IMR-90 (cell line): ENCODE measurements at regions not wholly inside any gene's neighbourhood (a gene's known extent, or its start where the extent isn't known, plus 50 kb on each side); places are given as distances from the start of the nearest gene placed in this dataset.

Source experiments
- ATAC-seq: fragments of 200-7000 bp; cut with Tn5 transposase; 2 replicates; pipeline ENCODE4 v1.9.1; 2020; ENCODE audit warnings: low read depth, mild to moderate bottlenecking, moderate library complexity
- BruUV-seq: library from RNA; stranded (reverse); fragments of 400-500 nt; replicated peaks from 2 replicates; lab custom pipeline; 2021; lab: Mats Ljungman, UMichigan
- CTCF ChIA-PET: fragments of 300-600 bp; formaldehyde crosslinking; extraction: SDS; loops from one replicate; lab custom pipeline; 2021; ENCODE audit warnings: antibody characterized with exemption; lab: Yijun Ruan, JAX
- POLR2A ChIA-PET: fragments of 300-600 bp; sonication (Branson Sonifier 250); formaldehyde crosslinking; loops from one replicate; lab custom pipeline; 2022; ENCODE audit warnings: antibody characterized with exemption; ENCODE audit not compliant: unreplicated experiment; lab: Charles Lee
- DNase-seq: peaks from one replicate; pipeline ENCODE4 v3.0.0; 2013
- H2AFZ ChIP-seq: replicated peaks from 2 replicates; pipeline ENCODE3; 2013; ENCODE audit warnings: low read length, mild to moderate bottlenecking; ENCODE audit not compliant: poor library complexity
- H2AK5ac ChIP-seq: 2 replicates; pipeline ENCODE4 v1.6.1; 2013; ENCODE audit warnings: low read depth, low read length, inconsistent platforms
- H2AK9ac ChIP-seq: replicated peaks from 2 replicates; pipeline ENCODE3; 2013; ENCODE audit warnings: mild to moderate bottlenecking, low read depth, low read length, moderate library complexity; ENCODE audit not compliant: poor library complexity
- H2BK120ac ChIP-seq: 2 replicates; pipeline ENCODE4 v1.6.1; 2013; ENCODE audit warnings: low read depth, low read length, inconsistent platforms
- H2BK15ac ChIP-seq: 3 replicates; pipeline ENCODE4 v1.6.1; 2013; ENCODE audit warnings: low read depth, low read length, inconsistent platforms
- H2BK20ac ChIP-seq: 2 replicates; pipeline ENCODE4 v1.6.1; 2013; ENCODE audit warnings: low read depth, mild to moderate bottlenecking, inconsistent platforms, low read length, moderate library complexity
- H2BK5ac ChIP-seq: 2 replicates; pipeline ENCODE4 v1.6.1; 2013; ENCODE audit warnings: mild to moderate bottlenecking, low read depth, low read length, inconsistent platforms; ENCODE audit not compliant: poor library complexity, severe bottlenecking
- H3K14ac ChIP-seq: replicated peaks from 2 replicates; pipeline ENCODE4 v1.6.1; 2013; ENCODE audit warnings: low read depth, low read length, inconsistent platforms
- H3K18ac ChIP-seq: 2 replicates; pipeline ENCODE4 v1.6.1; 2013; ENCODE audit warnings: low read depth, low read length, control low read depth
- H3K23ac ChIP-seq: 2 replicates; pipeline ENCODE4 v1.6.1; 2013; ENCODE audit warnings: low read depth, low read length, inconsistent platforms
- H3K27ac ChIP-seq: 2 replicates; pipeline ENCODE4 v1.5.1; 2013; ENCODE audit warnings: mild to moderate bottlenecking, control low read depth, low read length; ENCODE audit not compliant: insufficient read depth
- H3K27me3 ChIP-seq: 2 replicates; pipeline ENCODE4 v1.6.1; 2013; ENCODE audit warnings: low read length; ENCODE audit not compliant: control insufficient read depth, insufficient read depth
- H3K36me3 ChIP-seq: 2 replicates; pipeline ENCODE4 v1.6.1; 2013; ENCODE audit warnings: low read length, mixed read lengths; ENCODE audit not compliant: control insufficient read depth, insufficient read depth
- H3K4ac ChIP-seq: 2 replicates; pipeline ENCODE4 v1.6.1; 2013; ENCODE audit warnings: low read depth, low read length, inconsistent platforms
- H3K4me1 ChIP-seq: 2 replicates; pipeline ENCODE4 v1.6.1; 2013; ENCODE audit warnings: low read length, mixed read lengths; ENCODE audit not compliant: control insufficient read depth, insufficient read depth
- H3K4me2 ChIP-seq: 2 replicates; pipeline ENCODE4 v1.6.1; 2013; ENCODE audit warnings: low read depth, mild to moderate bottlenecking, control low read depth, low read length, moderate library complexity
- H3K4me3 ChIP-seq: 2 replicates; pipeline ENCODE4 v1.5.1; 2013; ENCODE audit warnings: low read depth, mild to moderate bottlenecking, control low read depth, low read length, moderate library complexity; ENCODE audit not compliant: insufficient read depth
- H3K56ac ChIP-seq: 2 replicates; pipeline ENCODE4 v1.6.1; 2013; ENCODE audit warnings: low read length, inconsistent platforms; ENCODE audit not compliant: insufficient read depth; ENCODE audit errors: extremely low read depth
- H3K79me1 ChIP-seq, 2 experiments: 2 replicates each; pipeline ENCODE4 v1.6.1; 2013; ENCODE audit warnings: low read length in 2 of 2, inconsistent platforms in 1 of 2, low read depth in 1 of 2
- H3K9ac ChIP-seq: 2 replicates; pipeline ENCODE4 v1.6.1; 2013; ENCODE audit warnings: low read depth, low read length, control low read depth
- H3K9me1 ChIP-seq: 2 replicates; pipeline ENCODE4 v1.6.1; 2013; ENCODE audit warnings: low read length, inconsistent platforms; ENCODE audit not compliant: insufficient read depth
- H3K9me3 ChIP-seq: 2 replicates; pipeline ENCODE4 v1.6.1; 2013; ENCODE audit warnings: low read length; ENCODE audit not compliant: control insufficient read depth, insufficient read depth
- H4K20me1 ChIP-seq: 2 replicates; pipeline ENCODE4 v1.6.1; 2013; ENCODE audit warnings: low read length, inconsistent platforms; ENCODE audit not compliant: insufficient read depth
- H4K5ac ChIP-seq: 2 replicates; pipeline ENCODE4 v1.6.1; 2013; ENCODE audit warnings: mild to moderate bottlenecking, low read depth, low read length, control low read depth
- H4K8ac ChIP-seq, 2 experiments: 2 replicates each; pipeline ENCODE4 v1.6.1; 2013; ENCODE audit warnings: low read depth in 2 of 2, low read length in 2 of 2, control low read depth in 1 of 2, inconsistent platforms in 1 of 2
- H4K91ac ChIP-seq: 2 replicates; pipeline ENCODE4 v1.6.1; 2013; ENCODE audit warnings: low read depth, low read length, inconsistent platforms; ENCODE audit not compliant: insufficient read depth
- BHLHE40 ChIP-seq: fragments of 150-350 bp; IDR thresholded peaks from 2 replicates; pipeline ENCODE4 v1.6.1; 2016; ENCODE audit warnings: mild to moderate bottlenecking, low read depth, low read length
- CEBPB ChIP-seq: IDR thresholded peaks from 2 replicates; pipeline ENCODE4 v1.6.1; 2012; ENCODE audit warnings: low read depth, low read length, improper control_type of control experiment
- CHD1 ChIP-seq: IDR thresholded peaks from 2 replicates; pipeline ENCODE4 v1.6.1; 2012; ENCODE audit warnings: low read depth, low read length, improper control_type of control experiment
- CTCF ChIP-seq: conservative IDR thresholded peaks from 2 replicates; pipeline ENCODE4 v1.5.1; 2012; ENCODE audit warnings: mild to moderate bottlenecking, low read depth, low read length, improper control_type of control experiment
- ELK1 ChIP-seq: fragments of 150-350 bp; IDR thresholded peaks from 2 replicates; pipeline ENCODE4 v1.6.1; 2016; ENCODE audit warnings: low read depth, mild to moderate bottlenecking, low read length, moderate library complexity, borderline replicate concordance
- FOS ChIP-seq: fragments of 150-350 bp; IDR thresholded peaks from 2 replicates; pipeline ENCODE4 v1.6.1; 2016; ENCODE audit warnings: low read depth, low read length
- MAFK ChIP-seq: IDR thresholded peaks from 2 replicates; pipeline ENCODE4 v1.6.1; 2012; ENCODE audit warnings: low read depth, low read length, improper control_type of control experiment
- MAZ ChIP-seq: IDR thresholded peaks from 2 replicates; pipeline ENCODE4 v1.6.1; 2012; ENCODE audit warnings: low read depth, mild to moderate bottlenecking, low read length, improper control_type of control experiment, moderate library complexity, borderline replicate concordance
- MXI1 ChIP-seq: IDR thresholded peaks from 2 replicates; pipeline ENCODE4 v1.6.1; 2012; ENCODE audit warnings: low read depth, mild to moderate bottlenecking, low read length, moderate library complexity, borderline replicate concordance
- NFE2L2 ChIP-seq: fragments of 150-350 bp; IDR thresholded peaks from 2 replicates; pipeline ENCODE4 v1.6.1; 2016; ENCODE audit warnings: low read depth, mild to moderate bottlenecking, low read length
- POLR2A ChIP-seq: IDR thresholded peaks from 2 replicates; pipeline ENCODE4 v1.6.1; 2012; ENCODE audit warnings: mild to moderate bottlenecking, low read depth, low read length
- RAD21 ChIP-seq: IDR thresholded peaks from 2 replicates; pipeline ENCODE4 v1.6.1; 2012; ENCODE audit warnings: low read length, improper control_type of control experiment
- RCOR1 ChIP-seq: IDR thresholded peaks from 2 replicates; pipeline ENCODE4 v1.6.1; 2012; ENCODE audit warnings: mild to moderate bottlenecking, low read length, improper control_type of control experiment; ENCODE audit not compliant: insufficient replicate concordance
- RFX5 ChIP-seq: IDR thresholded peaks from 2 replicates; pipeline ENCODE4 v1.8.0; 2012; ENCODE audit warnings: low read depth, mild to moderate bottlenecking, low read length, moderate library complexity
- SMC3 ChIP-seq: fragments of 150-350 bp; IDR thresholded peaks from 2 replicates; pipeline ENCODE4 v1.6.1; 2016; ENCODE audit warnings: low read depth, mild to moderate bottlenecking, antibody characterized with exemption, low read length, moderate library complexity
- WGBS, 2 experiments: methylation state at CpG; one replicate each; pipeline versions ENCODE4 v1.1.5 to v1.1.7; 2013; ENCODE audit warnings: missing lambda C conversion rate in 2 of 2; ENCODE audit not compliant: insufficient read length in 1 of 2; ENCODE audit errors: extremely low coverage in 2 of 2; 5-methylcytosine and 5-hydroxymethylcytosine counted together
- dilution Hi-C: fragments of 300-500 bp; cut with HindIII; formaldehyde crosslinking; loops from one replicate; pipeline ENCODE4 v1.14.3; 2018; ENCODE audit warnings: low sequenced_read_pairs; ENCODE audit not compliant: unreplicated experiment
- in situ Hi-C: fragments of 300-500 bp; cut with MboI; formaldehyde crosslinking; loops from 3 replicates; pipeline ENCODE4 v1.14.3; 2019; ENCODE audit warnings: low sequenced_read_pairs, inconsistent platforms, mixed read lengths
- intact Hi-C: fragments of 100-400 bp; cut with micrococcal nuclease; formaldehyde crosslinking; loops from 2 replicates; pipeline ENCODE4 v1.10.0; 2022
- TF ChIP-seq, protein P1 (sequence below): fragments of 150-350 bp; IDR thresholded peaks from 2 replicates; pipeline ENCODE4 v1.6.1; 2017; ENCODE audit warnings: mild to moderate bottlenecking, antibody characterized with exemption, low read length, low read depth

DNA sequence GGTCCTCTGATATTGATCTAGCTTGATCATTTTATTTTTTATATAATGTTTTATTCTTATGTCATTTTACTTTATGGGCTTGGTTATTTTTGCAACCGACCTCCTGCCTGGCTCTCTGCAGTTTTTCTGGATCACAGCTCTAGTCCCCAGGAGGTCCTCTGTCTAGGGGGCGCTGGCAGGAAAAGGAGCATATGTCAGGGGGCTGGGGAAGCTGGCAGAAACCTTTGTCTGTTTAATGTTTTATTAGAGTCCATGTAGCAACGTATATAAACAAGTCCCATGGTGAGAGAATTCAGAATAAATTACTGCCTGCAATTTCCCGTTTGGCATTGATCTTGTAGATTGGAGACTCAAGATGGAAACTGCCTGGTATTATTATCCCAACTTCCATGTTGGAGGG is 133.5 kb upstream of the ZBED5 start:
- H3K9ac ChIP-seq: no peak overlapping the region
- H4K20me1 ChIP-seq: no peaks in the 10 kb centered on the region
- dilution Hi-C loops: no loop called here
- H3K36me3 ChIP-seq: no peaks in the 10 kb centered on the region
- H3K4me3 ChIP-seq: no peak overlapping the region
- no peak overlapping the region for H3K27ac ChIP-seq
- TF ChIP-seq MXI1: no peak
- TF ChIP-seq, protein P1, sequence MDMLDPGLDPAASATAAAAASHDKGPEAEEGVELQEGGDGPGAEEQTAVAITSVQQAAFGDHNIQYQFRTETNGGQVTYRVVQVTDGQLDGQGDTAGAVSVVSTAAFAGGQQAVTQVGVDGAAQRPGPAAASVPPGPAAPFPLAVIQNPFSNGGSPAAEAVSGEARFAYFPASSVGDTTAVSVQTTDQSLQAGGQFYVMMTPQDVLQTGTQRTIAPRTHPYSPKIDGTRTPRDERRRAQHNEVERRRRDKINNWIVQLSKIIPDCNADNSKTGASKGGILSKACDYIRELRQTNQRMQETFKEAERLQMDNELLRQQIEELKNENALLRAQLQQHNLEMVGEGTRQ: no peak
- TF ChIP-seq CEBPB: no peak
- no peak for TF ChIP-seq CTCF
- TF ChIP-seq BHLHE40: no peak
- no peak for TF ChIP-seq CHD1
- no peak for TF ChIP-seq SMC3
- TF ChIP-seq FOS: no peak
- TF ChIP-seq RCOR1: no peak
- no peak for TF ChIP-seq ELK1
- no peak for TF ChIP-seq NFE2L2
- no peak for TF ChIP-seq MAFK
- no peak for TF ChIP-seq RAD21
- TF ChIP-seq RFX5: no peak
- TF ChIP-seq POLR2A: no peak
- TF ChIP-seq MAZ: no peak
- intact Hi-C loops: no loop called here
- POLR2A ChIA-PET: no interaction called here
- H3K27me3 ChIP-seq: peaks cover 36% of the 10 kb centered on the region
- no peaks in the 10 kb centered on the region for H3K9me1 ChIP-seq
- DNase-seq (no peak), ATAC-seq (no peak)
- no peak overlapping the region for H3K14ac ChIP-seq
- CTCF ChIA-PET: interaction anchor here (0.5 to 0.6 kb wide), 2 partner anchors 515 to 658 kb away, joined by 3 to 4 read pairs; no protein-coding TSS in a partner anchor
- H2AFZ ChIP-seq: no peak overlapping the region
- no peaks in the 10 kb centered on the region for H3K9me3 ChIP-seq
- H2BK5ac ChIP-seq: no peak overlapping the region
- H3K4ac ChIP-seq: no peak overlapping the region
- no peak overlapping the region for H3K23ac ChIP-seq
- no peak overlapping the region for H2BK120ac ChIP-seq
- H4K91ac ChIP-seq: no peak overlapping the region
- H2BK15ac ChIP-seq: no peak overlapping the region
- H3K4me1 ChIP-seq: no peaks in the 10 kb centered on the region
- in situ Hi-C loops: no loop called here
- no peak overlapping the region for H2BK20ac ChIP-seq
- no peak overlapping the region for H2AK9ac ChIP-seq
- no peak overlapping the region for H3K56ac ChIP-seq
- WGBS, 2 experiments: 0% methylated on average over 1 of the region's 4 CpGs; no CpG with 5 or more reads in 1 of the 2 experiments
- no peak overlapping the region for H4K5ac ChIP-seq
- H4K8ac ChIP-seq: no peak overlapping the region
- no peaks in the 10 kb centered on the region for H3K79me1 ChIP-seq
- H2AK5ac ChIP-seq: no peak overlapping the region
- no TSS peak for BruUV-seq
- no peak overlapping the region for H3K4me2 ChIP-seq
- no peak overlapping the region for H3K18ac ChIP-seq
